ENCODE measurements at regions not wholly inside any gene's neighbourhood (a gene's known extent, or its start where the extent isn't known, plus 50 kb on each side); places are given as distances from the start of the nearest gene placed in this dataset.

DNA sequence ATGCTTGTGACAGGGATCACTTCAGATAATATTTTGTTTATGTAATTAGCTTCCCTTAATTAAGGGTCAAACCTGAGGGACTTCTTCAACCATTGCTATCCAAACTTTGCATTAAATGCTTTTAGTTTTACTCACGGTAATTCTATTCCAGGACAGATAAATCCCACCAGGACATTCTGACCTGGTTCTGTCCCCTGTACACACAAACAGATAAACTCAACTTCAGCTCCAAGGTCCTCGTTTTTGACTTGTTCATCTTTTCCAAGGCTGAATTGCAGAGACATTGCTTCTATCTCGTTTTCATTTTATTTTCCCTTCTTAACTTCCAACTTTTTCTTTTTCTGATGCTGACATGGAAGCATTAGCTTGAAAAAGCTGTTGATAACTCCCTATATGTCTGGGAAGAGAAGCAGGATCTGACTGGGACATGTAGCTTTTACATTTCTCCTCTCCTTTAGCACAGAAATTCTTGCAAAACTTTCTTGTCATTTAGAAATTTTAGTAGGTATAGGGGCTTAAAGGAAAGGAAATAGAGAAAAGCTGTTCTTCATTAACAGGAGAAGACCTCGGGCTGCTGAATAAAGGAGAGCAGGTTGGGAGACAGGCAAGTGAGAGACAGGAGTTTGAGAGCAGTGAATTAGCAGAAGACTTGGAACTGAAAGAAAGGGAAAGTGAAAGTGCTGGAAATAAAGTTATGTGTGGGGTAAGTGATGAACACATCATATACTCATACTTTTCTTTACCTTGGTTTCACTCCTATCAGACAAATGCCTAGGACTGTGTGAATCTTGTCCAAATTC is 231.7 kb upstream of the B3GALT2 start:
- no peak for TF ChIP-seq GATA2 (IDR thresholded peaks at IDR 0.05; ENCODE audit: low read depth, low read length)
- TF ChIP-seq GATA3 (IDR thresholded peaks at IDR 0.05; ENCODE audit: low read depth, low read length) = no peak

DNA sequence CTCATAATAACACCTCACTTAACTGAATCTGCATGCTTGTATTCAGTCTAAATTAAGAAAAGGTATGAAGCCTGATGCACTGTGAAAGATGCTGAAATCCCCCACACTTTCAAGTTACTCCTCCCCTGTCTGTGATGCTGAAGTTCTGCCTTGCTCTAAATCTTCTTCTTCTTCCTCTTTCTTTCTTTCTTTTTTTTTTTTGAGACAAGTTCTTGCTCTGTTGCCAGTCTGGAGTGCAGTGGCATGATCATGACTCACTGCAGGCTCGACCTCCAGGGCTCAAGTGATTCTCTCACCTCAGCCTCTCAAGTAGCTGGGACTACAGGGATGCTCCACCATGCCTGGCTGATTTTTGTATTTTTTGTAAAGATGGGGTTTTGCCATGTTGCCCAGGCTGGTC is 231.0 kb upstream of the B3GALT2 start:
- no peak for TF ChIP-seq GATA2 (IDR thresholded peaks at IDR 0.05; ENCODE audit: low read depth, low read length)
- TF ChIP-seq GATA3 (IDR thresholded peaks at IDR 0.05; ENCODE audit: low read depth, low read length) = no peak

- no peak for TF ChIP-seq GATA3 (IDR thresholded peaks at IDR 0.05; ENCODE audit: low read depth, low read length)
- no peak for TF ChIP-seq GATA2 (IDR thresholded peaks at IDR 0.05; ENCODE audit: low read depth, low read length)
Observed at GRCh38 chr1:193416226-193417024, 230.0 kb upstream of the B3GALT2 start.

DNA sequence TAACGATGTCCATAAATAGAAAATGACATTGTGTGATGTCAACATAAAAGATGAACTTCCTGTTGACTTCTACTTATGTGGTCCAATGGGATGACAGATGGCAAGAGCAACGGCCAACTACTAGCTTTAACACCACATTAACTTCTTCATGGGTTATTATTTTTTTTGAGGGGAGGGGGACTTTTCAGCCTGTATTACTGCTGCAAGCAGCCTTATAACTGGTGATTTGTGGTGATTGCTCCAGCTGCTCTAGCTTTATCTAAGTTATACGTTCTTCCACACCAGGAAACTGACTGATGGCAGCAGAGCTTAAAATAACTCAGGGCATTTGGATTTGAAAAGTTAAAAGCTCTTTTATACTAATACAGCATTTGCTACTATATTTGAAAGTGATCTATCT is 228.8 kb upstream of the B3GALT2 start:
- TF ChIP-seq GATA2 (IDR thresholded peaks at IDR 0.05; ENCODE audit: low read depth, low read length) = no peak
- TF ChIP-seq GATA3 (IDR thresholded peaks at IDR 0.05; ENCODE audit: low read depth, low read length) = no peak

GRCh38 chr1:193413376-193413775 is 227.0 kb upstream of the B3GALT2 start:
- TF ChIP-seq GATA3 (IDR thresholded peaks at IDR 0.05; ENCODE audit: low read depth, low read length) (no peak), GATA2 (IDR thresholded peaks at IDR 0.05; ENCODE audit: low read depth, low read length) (no peak)

- TF ChIP-seq GATA3 (IDR thresholded peaks at IDR 0.05; ENCODE audit: low read depth, low read length) (no peak), GATA2 (IDR thresholded peaks at IDR 0.05; ENCODE audit: low read depth, low read length) (no peak)
Observed at GRCh38 chr1:193412748-193413147, 226.3 kb upstream of the B3GALT2 start.

GRCh38 chr1:193411714-193412113 is 225.3 kb upstream of the B3GALT2 start:
- TF ChIP-seq GATA2 (IDR thresholded peaks at IDR 0.05; ENCODE audit: low read depth, low read length) = no peak
- no peak for TF ChIP-seq GATA3 (IDR thresholded peaks at IDR 0.05; ENCODE audit: low read depth, low read length)

DNA sequence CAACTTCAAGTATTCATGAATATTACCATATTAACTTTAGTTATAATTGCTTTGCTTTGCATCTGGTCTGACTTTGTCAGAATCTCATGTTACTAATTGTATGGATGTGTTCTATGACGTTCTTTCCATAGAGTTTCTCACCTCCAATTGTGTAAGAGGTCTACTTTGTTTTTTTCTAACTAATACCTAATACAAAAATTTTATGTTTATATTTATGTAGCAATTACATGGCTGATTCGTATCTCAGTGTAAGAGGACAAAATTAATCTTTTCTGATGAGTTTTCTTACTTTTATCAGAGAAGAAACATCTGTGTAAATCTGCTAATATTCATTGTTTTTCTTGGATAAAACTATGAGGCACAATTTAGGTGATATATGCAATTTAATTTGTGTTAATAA is 224.8 kb upstream of the B3GALT2 start:
- TF ChIP-seq GATA2 (IDR thresholded peaks at IDR 0.05; ENCODE audit: low read depth, low read length) (no peak), GATA3 (IDR thresholded peaks at IDR 0.05; ENCODE audit: low read depth, low read length) (no peak)

- TF ChIP-seq GATA2 (IDR thresholded peaks at IDR 0.05; ENCODE audit: low read depth, low read length) (no peak), GATA3 (IDR thresholded peaks at IDR 0.05; ENCODE audit: low read depth, low read length) (no peak)
Observed at GRCh38 chr1:193408782-193409293, 222.4 kb upstream of the B3GALT2 start.

DNA sequence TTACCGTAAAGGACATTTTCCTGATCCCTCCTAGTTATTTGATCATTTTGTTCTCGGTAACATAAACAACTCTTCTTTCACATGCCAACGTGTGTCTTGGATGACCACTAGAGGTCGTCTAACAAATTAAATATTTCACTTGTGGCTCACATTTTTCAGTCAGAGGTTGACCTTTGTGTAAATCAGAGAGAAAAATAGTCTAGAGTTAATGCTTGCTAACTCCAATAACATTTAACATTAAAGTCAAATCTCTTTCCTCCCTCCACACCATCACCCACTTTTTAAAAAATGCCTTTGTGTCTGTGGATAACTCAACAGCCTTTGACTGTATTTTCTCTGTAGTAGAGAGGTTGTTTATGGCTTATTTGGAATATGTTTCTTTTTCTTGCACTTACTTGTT is 220.5 kb upstream of the B3GALT2 start:
- TF ChIP-seq GATA2 (IDR thresholded peaks at IDR 0.05; ENCODE audit: low read depth, low read length) = no peak
- TF ChIP-seq GATA3 (IDR thresholded peaks at IDR 0.05; ENCODE audit: low read depth, low read length) = no peak

DNA sequence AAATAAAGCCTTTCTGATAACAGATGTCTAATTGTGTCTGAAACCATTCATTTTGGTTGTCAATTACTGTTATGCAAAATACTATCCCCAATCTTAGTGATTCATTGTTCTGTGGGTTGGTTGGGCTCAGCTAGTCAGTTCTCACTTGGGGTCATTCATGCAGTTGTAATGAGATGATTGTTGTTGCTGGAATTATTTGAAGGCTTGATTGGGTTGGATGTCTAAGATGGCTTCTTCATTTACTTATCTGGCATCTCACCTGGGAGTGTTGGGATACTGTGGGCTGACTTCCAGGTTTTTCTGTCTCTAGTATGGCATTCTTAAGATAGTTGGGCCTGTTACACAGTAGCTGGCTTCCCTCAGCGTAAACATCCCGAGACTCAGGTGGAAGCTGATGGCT is 217.8 kb upstream of the B3GALT2 start:
- TF ChIP-seq GATA3 (IDR thresholded peaks at IDR 0.05; ENCODE audit: low read depth, low read length) (no peak), GATA2 (IDR thresholded peaks at IDR 0.05; ENCODE audit: low read depth, low read length) (no peak)

- TF ChIP-seq GATA3 (IDR thresholded peaks at IDR 0.05; ENCODE audit: low read depth, low read length) (no peak), GATA2 (IDR thresholded peaks at IDR 0.05; ENCODE audit: low read depth, low read length) (no peak)
Observed at GRCh38 chr1:193402977-193403376, 216.6 kb upstream of the B3GALT2 start.

DNA sequence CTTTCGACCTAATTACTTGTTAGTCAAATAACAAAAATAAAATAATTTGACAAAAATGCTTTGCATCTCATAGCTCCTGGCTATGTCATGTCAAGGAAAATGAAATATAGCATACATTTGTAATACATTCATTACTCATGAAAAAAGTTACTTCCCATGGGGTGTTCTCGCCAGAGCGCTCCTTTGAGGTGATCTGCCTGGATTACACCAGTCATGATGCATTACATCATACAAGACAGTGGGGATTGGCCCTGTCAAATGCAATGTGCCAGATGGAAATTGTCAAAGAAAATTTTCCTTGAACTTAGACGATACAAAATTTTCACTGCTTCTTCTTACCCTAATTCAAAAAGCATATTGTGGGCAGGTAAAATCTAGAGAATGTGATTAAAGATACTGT is 215.6 kb upstream of the B3GALT2 start:
- TF ChIP-seq GATA3 (IDR thresholded peaks at IDR 0.05; ENCODE audit: low read depth, low read length) (no peak), GATA2 (IDR thresholded peaks at IDR 0.05; ENCODE audit: low read depth, low read length) (no peak)

DNA sequence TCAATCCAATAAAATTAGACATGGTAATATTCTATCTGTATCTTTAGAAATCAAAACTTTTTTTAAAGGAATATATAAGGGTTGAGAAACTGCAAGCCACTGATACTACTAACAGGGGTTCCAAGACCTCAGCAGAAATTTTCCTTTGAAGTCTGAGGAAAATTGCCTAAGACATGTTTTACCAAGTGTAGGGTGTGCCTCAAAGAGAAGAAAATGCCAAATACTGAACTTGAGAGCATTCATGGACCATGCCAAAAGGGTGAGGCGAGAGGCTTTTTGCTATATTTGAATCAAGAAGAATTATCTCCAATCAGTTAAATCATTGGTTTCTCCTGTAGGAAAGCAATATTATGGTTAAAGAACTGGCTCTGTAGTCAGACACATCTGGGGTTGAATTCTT is 207.9 kb upstream of the B3GALT2 start:
- TF ChIP-seq GATA3 (IDR thresholded peaks at IDR 0.05; ENCODE audit: low read depth, low read length) = no peak
- no peak for TF ChIP-seq GATA2 (IDR thresholded peaks at IDR 0.05; ENCODE audit: low read depth, low read length)

GRCh38 chr1:193392686-193393085 is 206.3 kb upstream of the B3GALT2 start:
- TF ChIP-seq GATA2 (IDR thresholded peaks at IDR 0.05; ENCODE audit: low read depth, low read length) = no peak
- no peak for TF ChIP-seq GATA3 (IDR thresholded peaks at IDR 0.05; ENCODE audit: low read depth, low read length)
